Ecto neural progenitor cell (in vitro differentiated cells): ENCODE measurements at regions not wholly inside any gene's neighbourhood (a gene's known extent, or its start where the extent isn't known, plus 50 kb on each side); places are given as distances from the start of the nearest gene placed in this dataset.

Experiments used
- DNase-seq: peaks from one replicate; pipeline ENCODE4 v3.0.0-alpha.2; 2018; ENCODE audit warnings: low spot score

GRCh38 chr3:99114565-99115291, 213.2 kb upstream of the DCBLD2 start:
- peak; percentile 49 for DNase-seq

DNA sequence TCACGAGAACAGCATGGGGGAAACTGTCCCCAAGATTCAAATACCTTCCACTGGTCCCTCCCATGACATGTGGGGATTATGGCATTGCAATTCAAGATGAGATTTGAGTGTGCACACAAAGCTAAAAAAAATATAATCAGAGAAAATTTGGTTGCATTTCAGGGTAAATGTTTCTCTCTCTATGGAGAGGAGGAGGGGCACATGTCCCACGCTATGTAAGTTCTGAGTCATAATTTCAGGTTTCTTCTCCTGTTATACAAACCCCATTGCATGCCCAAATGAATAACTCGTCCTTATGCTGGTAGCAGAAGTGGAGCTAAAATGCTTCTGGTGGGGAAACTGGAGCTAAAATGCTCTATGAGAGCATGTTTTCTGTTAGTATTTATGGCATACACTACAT, 209.7 kb upstream of the DCBLD2 start:
- DNase-seq = no peak

- DNase-seq = no peak
Observed at GRCh38 chr3:99110401-99110800, 208.9 kb upstream of the DCBLD2 start.

GRCh38 chr3:99108508-99108907, 207.0 kb upstream of the DCBLD2 start:
- DNase-seq = no peak

DNA sequence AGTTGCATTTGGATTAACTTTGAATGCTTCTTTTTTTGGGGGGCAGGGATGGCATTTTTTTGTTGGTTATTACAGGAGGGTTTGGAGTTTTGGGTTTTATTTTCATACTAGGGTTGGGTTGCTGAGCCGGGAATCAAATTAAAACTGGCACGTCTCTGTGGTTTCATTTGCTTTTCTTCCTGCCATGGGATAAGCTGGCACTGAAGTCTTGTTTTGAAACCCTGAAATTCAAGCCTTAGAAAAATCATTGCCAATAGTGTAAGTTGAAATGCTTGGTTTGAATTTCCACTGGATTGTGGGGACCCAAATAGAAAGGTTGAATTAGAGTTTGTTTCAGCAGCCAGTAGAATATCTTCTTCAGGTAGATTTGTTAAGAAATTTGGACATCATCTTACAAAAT, 193.1 kb upstream of the DCBLD2 start:
- DNase-seq = no peak

DNA sequence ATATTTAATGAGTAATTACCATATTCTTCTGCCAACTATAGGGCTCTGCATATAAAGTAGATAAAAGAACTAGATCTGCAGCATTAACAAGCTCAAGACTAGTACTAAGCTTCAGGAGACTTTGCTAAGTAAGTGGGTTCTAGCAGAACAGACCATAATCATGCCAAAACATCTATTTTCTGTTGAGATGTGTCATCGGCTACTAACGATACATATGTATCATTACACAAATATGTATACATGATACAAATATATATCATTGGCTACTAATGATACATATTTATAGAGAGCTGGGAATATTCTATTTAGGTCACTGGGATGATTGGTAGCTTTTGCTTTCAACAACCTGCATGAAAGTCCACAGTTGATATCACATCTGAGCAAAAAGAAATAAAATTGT, 185.8 kb upstream of the DCBLD2 start:
- DNase-seq = no peak

DNA sequence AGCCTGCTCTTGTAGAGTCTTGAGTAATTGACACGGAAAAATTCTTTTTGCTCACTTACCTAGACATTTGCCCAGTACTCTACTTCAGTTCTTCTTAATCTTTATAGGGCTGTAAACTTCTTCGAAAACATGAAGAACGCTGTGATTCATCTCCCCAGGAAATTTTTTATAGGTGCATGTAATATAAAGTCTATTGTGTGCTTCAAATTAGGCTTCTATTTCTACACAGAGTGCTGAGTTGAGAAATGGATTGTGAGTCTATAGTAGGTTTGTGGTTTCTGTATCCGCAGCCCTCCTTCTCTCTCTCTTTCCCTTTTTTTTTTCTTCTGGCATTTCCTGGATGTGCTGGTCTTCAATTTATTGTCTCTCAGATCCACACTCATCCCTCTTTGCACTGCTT, 183.3 kb upstream of the DCBLD2 start:
- DNase-seq = no peak

DNA sequence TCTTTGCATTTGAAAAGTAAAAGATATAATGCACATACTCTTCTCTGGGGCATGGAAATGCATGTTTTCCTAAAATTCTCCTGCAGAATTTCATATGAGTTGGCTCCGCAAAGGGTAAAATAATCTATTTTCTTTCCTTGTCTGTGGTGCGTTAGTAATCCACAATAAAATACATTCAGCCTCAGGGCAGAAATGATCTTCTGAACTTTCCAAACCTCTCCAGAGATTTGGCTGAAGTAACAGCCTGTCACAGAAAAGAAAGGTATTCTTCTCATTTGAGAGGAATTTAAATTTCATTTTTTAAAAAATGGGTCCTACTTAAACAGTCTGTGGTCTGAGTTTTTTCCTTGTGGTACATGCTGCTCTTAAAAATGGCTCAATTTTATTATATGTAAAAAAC, 182.7 kb upstream of the DCBLD2 start:
- no peak for DNase-seq

DNA sequence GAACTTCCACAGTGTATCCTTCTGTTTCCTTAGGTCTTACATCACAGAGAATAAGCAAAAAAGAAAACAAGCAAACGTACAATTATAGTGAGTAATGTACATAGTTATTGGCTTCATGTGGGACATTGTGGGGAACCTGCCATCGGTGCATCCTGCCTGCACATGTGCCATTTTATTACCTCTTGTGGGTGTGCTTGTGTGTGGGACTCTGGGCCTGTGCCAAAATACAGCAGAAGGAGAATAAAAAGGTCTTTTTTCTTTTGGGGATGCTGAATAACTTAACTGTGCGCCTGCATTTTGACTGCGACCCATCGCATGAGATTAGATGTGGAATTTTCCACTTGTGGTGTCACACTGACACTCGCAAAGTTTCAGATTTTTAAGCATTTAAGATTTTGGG, 169.6 kb upstream of the DCBLD2 start:
- no peak for DNase-seq

DNA sequence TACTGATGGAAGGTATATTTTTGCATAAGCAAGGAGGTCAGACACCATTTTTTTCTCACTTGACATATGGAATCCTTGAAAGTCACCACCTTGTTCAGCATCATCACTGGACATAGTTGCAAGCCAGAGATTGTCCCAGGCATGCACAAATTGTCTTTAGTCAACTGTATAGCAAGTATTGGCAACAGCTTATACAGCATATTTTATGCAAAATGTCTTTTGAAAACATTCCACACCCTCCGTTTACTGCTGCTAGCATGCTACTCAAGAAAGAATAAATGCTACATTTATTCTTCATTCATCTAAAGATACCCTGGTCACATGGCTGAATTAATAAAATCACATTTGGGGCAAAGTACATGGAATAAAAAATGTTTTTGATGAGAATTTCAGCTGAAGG, 168.5 kb upstream of the DCBLD2 start:
- DNase-seq = no peak

DNA sequence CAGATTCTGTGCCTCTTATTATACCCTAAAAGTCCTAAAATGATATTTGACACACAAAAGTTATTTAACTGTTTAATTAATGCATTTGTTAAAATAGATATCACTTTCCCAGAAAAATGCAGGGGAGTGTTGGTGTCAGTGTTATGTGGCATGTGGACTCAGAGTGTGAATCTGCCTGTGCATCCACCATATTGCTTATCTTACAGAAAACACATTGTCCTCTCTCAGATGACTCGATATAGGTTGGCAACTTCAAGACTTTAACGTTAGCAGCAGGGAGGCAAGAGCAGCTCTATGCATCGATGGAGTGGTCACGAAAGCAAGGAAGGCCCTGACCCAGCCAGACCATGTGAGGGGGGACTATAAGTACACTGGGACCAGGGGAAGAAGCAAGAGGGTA, 165.4 kb upstream of the DCBLD2 start:
- DNase-seq = no peak

- no peak for DNase-seq
Observed at GRCh38 chr3:99049164-99049563, 147.7 kb upstream of the DCBLD2 start.

DNA sequence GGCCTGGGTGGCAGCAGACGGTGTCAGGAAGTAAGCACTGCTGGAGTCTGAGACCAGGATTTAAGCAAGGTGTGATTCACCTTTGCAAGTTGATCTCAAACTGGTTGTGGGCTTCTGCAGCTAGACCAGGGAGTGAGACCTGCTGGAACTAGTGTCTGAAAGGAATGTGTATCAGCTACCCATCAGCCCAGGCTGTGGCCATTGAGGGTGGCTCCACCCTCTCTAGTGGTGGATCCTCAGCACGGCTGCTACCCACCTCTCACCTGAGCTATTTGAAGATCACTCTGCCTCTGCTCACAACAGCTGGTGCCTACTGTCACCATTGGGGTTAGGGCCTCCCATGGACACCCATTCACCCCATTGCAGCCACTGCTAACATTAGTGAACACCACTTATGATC, 140.3 kb upstream of the DCBLD2 start:
- DNase-seq = no peak

DNA sequence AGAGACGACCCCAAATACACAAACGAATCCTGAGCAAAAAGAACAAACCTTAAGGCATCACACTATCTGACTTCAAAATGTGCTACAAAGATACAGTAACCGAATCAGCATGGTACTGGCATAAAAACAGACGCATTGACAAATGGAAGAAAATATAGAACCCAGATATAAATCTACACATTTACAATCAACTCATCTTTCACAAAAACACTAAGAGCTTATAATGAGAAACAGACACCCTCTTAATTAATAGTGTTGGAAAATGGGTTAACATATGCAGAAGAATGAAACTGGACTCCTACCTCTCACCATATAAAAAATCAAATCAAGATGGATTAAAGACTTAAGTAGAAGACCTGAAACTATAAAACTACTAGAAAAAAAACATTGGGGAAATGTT, 130.3 kb upstream of the DCBLD2 start:
- no peak for DNase-seq

DNA sequence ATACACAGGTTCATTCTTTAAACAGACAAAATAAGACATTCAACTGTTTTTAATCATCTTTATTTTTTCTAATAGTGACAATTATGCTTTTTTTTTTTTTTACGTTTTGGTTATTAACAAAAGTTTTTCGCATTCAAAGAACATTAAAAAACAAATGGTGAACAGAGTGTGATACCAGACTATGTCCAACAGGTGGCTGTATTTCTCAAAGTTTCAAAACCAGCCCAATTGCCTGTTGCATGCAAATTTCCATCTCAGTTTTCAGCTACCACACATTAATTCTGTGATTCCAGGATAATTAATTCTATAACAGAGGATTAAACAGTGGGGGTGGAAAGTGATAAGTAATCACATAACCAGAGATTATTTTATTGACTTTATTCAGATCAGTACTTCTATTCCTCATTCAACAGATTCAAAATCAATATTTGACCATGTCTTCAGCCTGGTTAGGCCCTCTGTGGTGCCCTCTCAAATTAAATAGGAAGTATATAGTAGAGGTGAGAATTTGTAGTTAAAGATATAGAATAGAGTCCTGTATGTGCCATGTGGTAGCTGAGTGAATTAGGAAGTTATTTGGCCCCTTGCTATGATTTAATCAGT, 122.2 kb upstream of the DCBLD2 start:
- no peak for DNase-seq

DNA sequence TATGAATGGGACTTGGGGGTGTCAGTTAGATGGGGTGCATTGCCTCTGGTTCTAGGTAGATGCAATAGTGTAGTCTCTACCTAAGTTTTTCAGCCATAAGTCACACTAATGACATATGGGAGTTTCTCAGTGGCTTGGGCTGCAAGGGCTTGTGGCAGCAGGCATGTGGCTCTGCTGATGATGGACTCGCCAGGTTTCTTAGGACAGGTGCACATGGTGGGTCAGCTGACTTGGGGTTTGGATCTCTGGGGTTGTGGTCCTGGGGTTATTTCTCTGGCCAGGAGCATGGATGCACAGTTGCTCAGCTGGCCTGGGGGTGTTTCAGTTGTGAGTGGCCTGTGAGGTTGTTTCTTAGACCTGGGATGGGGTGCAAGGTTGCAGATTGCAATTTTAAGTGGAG, 120.0 kb upstream of the DCBLD2 start:
- DNase-seq = no peak

DNA sequence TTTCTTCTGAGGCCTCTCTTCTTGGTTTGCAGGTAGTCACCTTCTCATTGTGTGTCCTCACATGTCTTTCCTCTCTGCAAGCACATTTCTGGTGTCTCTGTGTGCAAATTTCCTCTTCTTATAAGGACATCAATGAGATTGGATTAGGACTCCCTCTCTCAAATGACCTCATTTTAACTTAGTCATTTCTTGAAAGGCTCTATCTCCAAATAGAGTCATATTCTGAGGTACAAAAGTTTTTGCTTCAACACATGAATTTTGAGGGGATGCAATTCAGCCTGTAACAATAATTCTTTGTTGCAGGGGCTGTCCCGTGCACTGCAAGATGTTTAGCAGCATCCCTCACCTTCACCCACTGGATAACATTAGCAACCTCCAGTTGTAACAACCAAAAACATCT, 115.0 kb upstream of the DCBLD2 start:
- DNase-seq = no peak

DNA sequence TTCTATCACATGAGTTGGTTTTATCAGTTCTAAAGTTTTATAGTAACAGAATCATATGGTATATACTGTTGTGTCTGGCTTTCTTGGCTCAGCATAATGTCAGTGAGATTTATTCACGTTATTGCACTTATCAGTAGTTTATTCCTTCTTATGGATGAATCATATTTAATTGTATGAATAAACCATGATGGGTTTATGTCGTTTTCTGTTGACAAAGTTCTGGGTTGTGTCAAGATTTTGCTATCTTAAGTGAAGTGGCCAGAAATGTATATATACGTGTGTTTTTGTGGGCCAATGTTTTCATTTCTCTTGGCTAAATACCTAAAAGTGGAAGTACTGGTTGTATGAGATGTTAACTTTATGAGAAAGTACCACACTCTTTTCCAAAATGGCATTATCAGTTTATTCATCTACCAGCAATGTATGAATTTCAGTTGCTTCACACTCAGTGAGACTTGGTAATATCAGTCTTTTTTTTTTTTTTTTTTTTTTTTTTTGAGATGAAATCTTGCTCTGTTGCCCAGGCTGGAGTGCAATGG, 112.4 kb upstream of the DCBLD2 start:
- no peak for DNase-seq

- no peak for DNase-seq
Observed at GRCh38 chr3:99013077-99013476, 111.6 kb upstream of the DCBLD2 start.

- no peak for DNase-seq
Observed at GRCh38 chr3:99012051-99012450, 110.6 kb upstream of the DCBLD2 start.

- DNase-seq = no peak
Observed at GRCh38 chr3:99009851-99010250, 108.4 kb upstream of the DCBLD2 start.

GRCh38 chr3:99006686-99007085, 105.2 kb upstream of the DCBLD2 start:
- DNase-seq = no peak

GRCh38 chr3:98999675-99000074, 98.2 kb upstream of the DCBLD2 start:
- no peak for DNase-seq
